Neural cell (in vitro differentiated cells): ENCODE measurements at regions not wholly inside any gene's neighbourhood (a gene's known extent, or its start where the extent isn't known, plus 50 kb on each side); places are given as distances from the start of the nearest gene placed in this dataset.

Source experiments
- CTCF ChIP-seq: fragments of 450-650 bp; IDR thresholded peaks from 2 replicates; pipeline ENCODE4 v1.5.1; 2014; ENCODE audit warnings: antibody characterized with exemption, mild to moderate bottlenecking, moderate library complexity; ENCODE audit not compliant: poor library complexity, severe bottlenecking
- EZH2 ChIP-seq: fragments of 200-600, 300-800 bp; shearing (Covaris generic), sonication (generic); IDR thresholded peaks from 2 replicates; pipeline ENCODE4 v1.6.1; 2014; ENCODE audit warnings: antibody characterized with exemption, low read length, borderline replicate concordance, mild to moderate bottlenecking; ENCODE audit not compliant: insufficient read depth, poor library complexity, severe bottlenecking
- RAD21 ChIP-seq: fragments of 450-650 bp; conservative IDR thresholded peaks from 2 replicates; pipeline ENCODE4 v1.6.1; 2014; ENCODE audit warnings: antibody characterized with exemption, mild to moderate bottlenecking, moderate library complexity

GRCh38 chr21:32143241-32143939 is 135.5 kb downstream of the MIS18A start:
- no peak for TF ChIP-seq CTCF
- no peak for TF ChIP-seq RAD21
- TF ChIP-seq EZH2: no peak
